GM18502 (cell line): ENCODE measurements at regions not wholly inside any gene's neighbourhood (a gene's known extent, or its start where the extent isn't known, plus 50 kb on each side); places are given as distances from the start of the nearest gene placed in this dataset.

Source experiments
- ATAC-seq: cut with Tn5 transposase; IDR thresholded peaks from one replicate; pipeline ENCODE4 v1.9.1; 2021; ENCODE audit warnings: mild to moderate bottlenecking; ENCODE audit not compliant: unreplicated experiment, poor library complexity

DNA sequence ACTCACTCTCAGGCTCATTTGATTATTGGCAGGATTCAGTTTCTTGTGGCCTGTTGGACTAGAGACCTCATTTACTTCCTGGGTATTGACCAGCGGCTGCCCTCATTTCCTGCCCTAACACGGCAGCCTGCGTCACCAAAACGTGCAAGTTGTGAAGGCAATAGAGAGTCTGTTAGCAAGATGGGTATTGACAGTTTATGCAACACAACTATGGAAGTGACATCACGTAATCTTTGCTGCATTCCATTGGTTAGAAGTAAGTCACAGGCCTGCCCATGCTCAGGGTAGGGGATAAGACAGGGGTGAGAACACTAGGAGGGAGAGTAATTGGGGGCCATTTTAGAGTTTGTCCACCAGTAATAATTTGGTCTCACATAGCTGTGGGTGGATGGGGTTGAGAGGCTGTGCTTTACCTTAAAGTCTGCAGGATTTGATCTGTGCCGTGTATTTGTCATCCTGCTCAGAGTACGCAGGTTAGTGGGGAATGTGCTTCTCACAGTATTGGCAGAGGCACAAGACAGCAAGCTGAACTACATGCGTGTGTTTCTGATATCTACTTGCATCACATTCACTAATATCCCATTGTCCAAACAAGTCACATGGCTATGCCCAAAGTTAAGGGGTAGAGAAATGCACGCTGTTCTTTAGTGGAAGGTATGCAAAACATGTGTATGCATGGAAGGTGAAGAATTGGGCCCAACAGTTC is 83.3 kb downstream of the EDEM1 start:
- peak; percentile 6 for ATAC-seq

- peak; percentile 63 for ATAC-seq
Observed at GRCh38 chr3:5271372-5271683, 83.8 kb downstream of the EDEM1 start.

GRCh38 chr3:5272387-5272786 is 84.9 kb downstream of the EDEM1 start:
- ATAC-seq = no peak

DNA sequence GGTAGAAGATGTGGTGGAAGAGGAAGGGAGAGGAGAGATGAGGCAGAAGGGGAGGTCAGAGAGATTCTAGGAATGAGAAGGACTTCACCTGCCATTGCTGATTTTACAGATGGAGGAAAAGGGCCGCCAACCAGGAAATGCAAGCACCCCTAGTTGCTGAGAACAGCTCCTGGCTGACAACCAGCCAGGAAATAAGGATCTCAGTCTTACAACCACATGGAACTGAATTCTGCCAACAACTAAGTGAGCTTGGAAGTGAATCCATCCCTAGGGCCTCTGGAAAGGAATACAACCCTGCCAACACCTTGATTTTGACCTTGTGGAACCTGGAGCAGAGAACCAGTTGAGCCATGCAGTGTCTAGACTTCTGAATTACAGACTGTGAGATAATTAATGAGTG is 86.6 kb downstream of the EDEM1 start:
- no peak for ATAC-seq

DNA sequence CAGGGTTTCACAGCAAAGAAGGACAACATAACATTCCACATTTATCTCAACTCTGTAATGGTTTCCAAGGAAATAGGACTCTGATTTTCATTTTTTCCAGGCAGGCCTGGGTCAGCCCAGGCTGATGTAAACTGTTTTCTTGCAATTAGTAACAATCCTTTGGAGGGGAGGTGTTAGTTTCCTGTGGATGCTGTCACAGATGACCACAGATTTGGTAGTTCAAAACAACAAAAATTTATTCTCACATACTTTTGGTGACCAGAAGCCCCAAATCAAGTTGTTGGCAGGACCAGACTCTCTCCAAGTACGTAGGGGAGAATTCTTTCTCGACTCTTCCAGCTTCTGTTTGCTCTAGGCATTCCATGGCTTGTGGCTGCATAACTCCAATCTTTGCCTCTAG is 88.0 kb downstream of the EDEM1 start:
- no peak for ATAC-seq

DNA sequence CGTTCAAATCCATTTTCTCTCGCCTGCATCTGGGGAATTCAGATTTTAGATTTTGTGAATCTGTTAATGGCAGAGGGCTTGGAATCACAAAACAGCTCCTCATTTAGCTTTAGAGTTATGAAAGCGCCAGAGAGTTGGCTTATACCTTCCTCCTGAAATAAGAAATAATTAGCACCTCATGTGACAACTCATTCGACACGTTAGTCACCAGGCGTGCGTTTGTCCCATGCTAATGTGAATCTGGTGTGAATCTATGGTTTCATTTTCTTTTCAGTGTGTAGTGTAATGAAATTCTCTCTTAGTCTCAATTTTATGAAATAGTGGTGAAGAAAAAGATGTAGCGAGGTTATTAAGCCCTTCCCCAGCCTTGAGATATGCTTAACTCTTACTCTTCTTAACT is 89.4 kb downstream of the EDEM1 start:
- no peak for ATAC-seq

DNA sequence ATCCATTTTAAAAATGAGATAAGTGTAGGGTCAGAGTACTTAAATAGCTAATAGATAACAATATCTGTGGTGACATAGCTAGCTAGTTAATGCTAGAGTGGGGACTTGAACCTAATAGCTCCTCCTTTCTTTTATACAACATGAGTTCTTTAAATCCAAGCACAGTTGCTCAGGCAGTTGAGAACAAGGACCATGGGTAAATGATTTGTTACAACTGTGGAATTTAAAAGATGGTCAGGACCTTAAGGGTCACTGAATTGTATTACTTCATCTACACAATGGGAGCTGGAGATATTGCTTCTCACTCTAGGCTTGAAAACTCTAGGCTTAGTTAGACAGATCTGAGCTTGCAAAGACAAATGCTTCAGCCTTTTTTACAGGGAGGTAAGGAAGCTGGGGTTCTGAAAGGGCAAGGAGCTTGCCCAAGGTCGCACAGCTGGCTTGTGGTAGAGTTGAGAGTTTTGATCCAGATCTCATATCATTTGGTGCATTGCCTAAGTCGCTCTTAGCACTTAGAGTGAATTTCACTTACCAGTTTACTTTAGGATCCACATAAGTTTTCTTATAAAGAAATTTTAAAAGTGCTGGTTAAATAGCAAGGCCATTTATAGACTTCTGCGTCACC is 90.2 kb downstream of the EDEM1 start:
- ATAC-seq = no peak

GRCh38 chr3:5278666-5279065 is 91.2 kb downstream of the EDEM1 start:
- ATAC-seq = no peak

DNA sequence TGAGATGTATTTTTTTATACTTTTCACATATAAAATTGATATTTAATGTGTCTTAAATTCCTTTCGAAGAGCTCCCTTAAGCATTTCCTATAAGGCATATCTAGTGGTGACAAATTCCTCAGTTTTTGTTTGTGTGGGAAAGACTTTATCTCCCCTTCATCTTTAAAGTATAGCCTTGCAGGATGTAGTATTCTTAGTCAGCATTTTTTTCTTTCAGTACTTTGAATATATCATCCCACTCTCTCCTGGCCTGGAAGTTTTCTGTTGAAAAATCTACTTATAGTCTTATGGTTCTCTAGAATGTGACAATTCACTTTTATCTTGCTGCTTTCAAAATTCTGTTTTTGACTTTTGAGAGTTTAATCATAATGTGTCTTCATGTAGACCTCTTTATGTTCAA is 95.2 kb downstream of the EDEM1 start:
- no peak for ATAC-seq

GRCh38 chr3:5285439-5285838 is 97.9 kb downstream of the EDEM1 start:
- no peak for ATAC-seq

DNA sequence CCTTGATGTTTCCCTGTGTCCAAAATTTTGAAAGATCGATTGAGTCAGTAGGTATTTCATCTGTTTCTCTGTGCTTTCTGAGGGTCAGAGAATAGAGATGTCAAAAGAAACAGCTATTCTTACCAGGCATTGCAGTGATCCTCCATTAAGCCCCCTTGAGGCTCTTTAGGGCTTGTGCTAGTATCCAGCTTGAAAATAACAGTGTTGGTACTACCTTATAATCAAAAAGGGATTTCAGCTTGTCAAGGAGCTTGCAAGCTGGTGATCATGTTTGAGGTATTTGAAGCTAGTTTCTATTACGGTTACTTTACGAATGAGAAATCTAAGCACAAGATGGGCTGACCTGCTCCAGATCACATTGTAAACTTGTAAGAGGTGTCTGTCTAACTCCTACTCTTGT is 103.4 kb downstream of the EDEM1 start:
- ATAC-seq = no peak

DNA sequence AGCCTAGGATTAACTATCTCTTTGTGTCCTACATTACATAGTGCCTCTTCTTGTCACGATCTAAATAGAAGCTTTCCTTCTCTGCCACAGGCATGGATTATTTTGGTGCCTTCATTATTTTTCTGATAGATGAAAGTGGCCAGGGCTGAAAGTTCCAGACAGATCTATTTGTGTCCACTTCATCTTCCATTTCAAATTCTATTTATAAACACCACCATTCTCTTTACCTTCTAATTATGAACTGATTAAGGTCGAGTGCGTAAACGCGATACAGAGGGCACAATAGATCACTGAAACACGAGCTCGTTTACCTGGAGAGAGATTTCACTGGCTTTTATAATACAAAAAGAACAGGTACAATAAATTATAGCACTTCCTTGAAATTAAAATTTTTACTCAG is 105.0 kb downstream of the EDEM1 start:
- no peak for ATAC-seq

DNA sequence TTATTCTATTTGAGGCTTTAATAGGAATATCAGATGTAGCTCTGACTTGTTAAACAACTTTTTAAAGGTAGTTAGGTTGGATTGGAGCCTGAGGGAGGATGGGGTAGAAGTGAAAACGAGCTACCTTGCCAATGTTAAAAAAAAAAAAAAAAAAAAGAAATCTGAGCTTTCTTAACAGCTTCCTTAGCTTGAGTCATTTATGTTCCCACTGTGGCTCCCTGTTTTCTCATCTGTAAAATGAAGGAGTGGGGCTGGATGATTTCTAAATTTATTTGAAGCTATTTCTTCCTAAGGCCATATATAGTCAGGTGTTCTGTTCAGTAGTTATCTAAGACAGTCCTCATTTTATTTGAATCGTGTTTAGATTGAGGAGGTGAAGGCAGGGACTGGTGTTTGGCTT is 105.7 kb downstream of the EDEM1 start:
- ATAC-seq = no peak

GRCh38 chr3:5294356-5294755 is 106.8 kb downstream of the EDEM1 start:
- ATAC-seq = no peak

- no peak for ATAC-seq
Observed at GRCh38 chr3:5295191-5295690, 107.7 kb downstream of the EDEM1 start.

DNA sequence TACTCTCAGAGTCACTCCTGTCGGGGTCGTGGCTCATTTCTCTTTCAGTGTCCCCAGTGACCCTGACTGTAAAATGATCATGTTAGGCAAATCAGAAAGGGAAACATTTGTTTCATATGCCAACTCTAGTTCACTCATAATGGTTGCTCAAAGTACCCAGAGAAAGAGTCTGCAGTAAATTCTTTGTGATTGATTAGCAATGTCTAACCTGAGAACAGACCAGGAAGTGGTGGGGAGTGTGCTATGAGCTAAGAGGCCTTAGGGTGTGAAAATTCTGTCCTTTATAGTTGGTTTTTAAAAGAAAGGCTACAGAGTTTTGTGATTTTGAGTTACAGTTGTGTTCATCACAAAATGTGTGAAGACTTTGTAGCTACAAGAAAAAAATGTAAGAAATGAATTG is 108.9 kb downstream of the EDEM1 start:
- ATAC-seq = no peak

DNA sequence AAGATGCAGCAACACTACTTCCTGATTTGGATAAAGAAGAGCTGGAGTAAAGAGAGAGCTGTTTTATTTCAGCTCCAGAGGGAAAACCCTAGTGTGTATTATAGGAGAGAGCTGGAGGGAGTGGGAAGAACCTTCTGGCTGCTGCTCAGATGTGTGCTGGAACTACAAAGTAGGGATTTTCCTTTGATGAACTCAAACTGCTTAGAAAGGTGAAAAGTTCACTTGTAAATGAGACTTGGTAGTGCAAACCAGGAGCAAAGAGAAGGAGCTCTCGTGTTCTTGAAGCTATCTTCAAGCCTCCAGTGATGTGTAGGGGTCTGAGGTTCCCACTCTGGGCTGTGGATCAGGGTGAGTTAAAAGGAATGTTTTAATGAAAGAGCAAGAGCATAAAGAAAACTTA is 110.4 kb downstream of the EDEM1 start:
- peak; percentile 16 for ATAC-seq

DNA sequence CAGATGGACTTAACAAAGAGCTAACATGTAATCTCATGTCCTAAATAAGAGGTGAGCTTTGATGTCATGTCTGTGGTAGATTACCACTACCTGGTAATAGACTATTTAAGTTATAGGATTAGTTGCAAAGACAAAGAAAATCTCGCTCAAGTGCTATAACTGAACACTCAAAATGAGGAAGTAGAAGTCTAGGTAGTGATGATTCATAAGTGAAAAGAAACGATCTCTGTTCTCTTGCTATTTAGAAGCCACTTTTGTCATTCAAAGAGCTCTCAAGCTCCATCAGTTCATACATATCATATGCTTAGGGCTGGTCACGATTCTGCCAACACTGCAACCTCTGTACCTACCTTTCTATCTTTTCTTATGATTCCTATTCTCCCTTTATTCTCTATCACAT is 110.9 kb downstream of the EDEM1 start:
- ATAC-seq = peak; percentile 99

GRCh38 chr3:5299161-5299560 is 111.7 kb downstream of the EDEM1 start:
- ATAC-seq = no peak

- no peak for ATAC-seq
Observed at GRCh38 chr3:5300638-5301037, 113.1 kb downstream of the EDEM1 start.

GRCh38 chr3:5301651-5302297 is 114.3 kb downstream of the EDEM1 start:
- no peak for ATAC-seq

GRCh38 chr3:5302661-5303060 is 115.2 kb downstream of the EDEM1 start:
- ATAC-seq = no peak
